HG03571 (cell line): ENCODE measurements at regions not wholly inside any gene's neighbourhood (a gene's known extent, or its start where the extent isn't known, plus 50 kb on each side); places are given as distances from the start of the nearest gene placed in this dataset.

Source experiments
- ATAC-seq: cut with Tn5 transposase; IDR thresholded peaks from one replicate; pipeline ENCODE4 v1.9.1; 2021; ENCODE audit not compliant: unreplicated experiment

GRCh38 chr6:168837254-168838036 is 396.5 kb downstream of the SMOC2 start:
- no peak for ATAC-seq

- ATAC-seq: no peak
Measured at GRCh38 chr6:168835991-168836390, 395.0 kb downstream of the SMOC2 start.

- ATAC-seq: no peak
Measured at GRCh38 chr6:168834801-168835200, 393.8 kb downstream of the SMOC2 start.

GRCh38 chr6:168834042-168834587 is 393.1 kb downstream of the SMOC2 start:
- no peak for ATAC-seq

GRCh38 chr6:168828800-168829199 is 387.8 kb downstream of the SMOC2 start:
- ATAC-seq: no peak

- no peak for ATAC-seq
Measured at GRCh38 chr6:168828035-168828434, 387.1 kb downstream of the SMOC2 start.

GRCh38 chr6:168827586-168827871 is 386.5 kb downstream of the SMOC2 start:
- no peak for ATAC-seq

- ATAC-seq: no peak
Measured at GRCh38 chr6:168826726-168827585, 386.0 kb downstream of the SMOC2 start.

- no peak for ATAC-seq
Measured at GRCh38 chr6:168826078-168826390, 385.1 kb downstream of the SMOC2 start.

GRCh38 chr6:168825226-168826077 is 384.5 kb downstream of the SMOC2 start:
- ATAC-seq: no peak

- no peak for ATAC-seq
Measured at GRCh38 chr6:168823397-168824212, 382.6 kb downstream of the SMOC2 start.

- ATAC-seq: no peak
Measured at GRCh38 chr6:168822376-168822775, 381.4 kb downstream of the SMOC2 start.

- ATAC-seq: no peak
Measured at GRCh38 chr6:168819546-168819945, 378.6 kb downstream of the SMOC2 start.

- no peak for ATAC-seq
Measured at GRCh38 chr6:168817558-168818159, 376.7 kb downstream of the SMOC2 start.

GRCh38 chr6:168815229-168815628 is 374.2 kb downstream of the SMOC2 start:
- ATAC-seq: no peak

GRCh38 chr6:168808232-168808631 is 367.2 kb downstream of the SMOC2 start:
- ATAC-seq: no peak

- ATAC-seq: no peak
Measured at GRCh38 chr6:168804331-168804730, 363.3 kb downstream of the SMOC2 start.

GRCh38 chr6:168803874-168804273 is 362.9 kb downstream of the SMOC2 start:
- ATAC-seq: no peak

GRCh38 chr6:168799067-168799466 is 358.1 kb downstream of the SMOC2 start:
- ATAC-seq: no peak

- ATAC-seq: no peak
Measured at GRCh38 chr6:168796106-168796505, 355.1 kb downstream of the SMOC2 start.
